ENCODE measurements at regions not wholly inside any gene's neighbourhood (a gene's known extent, or its start where the extent isn't known, plus 50 kb on each side); places are given as distances from the start of the nearest gene placed in this dataset.

GRCh38 chr16:9557713-9558112, 466.3 kb downstream of the HAPSTR1 start:
- no peak for TF ChIP-seq CTCF (IDR thresholded peaks at IDR 0.05)
- no peak for TF ChIP-seq POLR2A (IDR thresholded peaks at IDR 0.05)

Data from uterus (tissue), 2 donors.